GM19455 (cell line): ENCODE measurements at regions not wholly inside any gene's neighbourhood (a gene's known extent, or its start where the extent isn't known, plus 50 kb on each side); places are given as distances from the start of the nearest gene placed in this dataset.

Experiments
- ATAC-seq: cut with Tn5 transposase; IDR thresholded peaks from one replicate; pipeline ENCODE4 v1.9.1; 2021; ENCODE audit not compliant: unreplicated experiment

DNA sequence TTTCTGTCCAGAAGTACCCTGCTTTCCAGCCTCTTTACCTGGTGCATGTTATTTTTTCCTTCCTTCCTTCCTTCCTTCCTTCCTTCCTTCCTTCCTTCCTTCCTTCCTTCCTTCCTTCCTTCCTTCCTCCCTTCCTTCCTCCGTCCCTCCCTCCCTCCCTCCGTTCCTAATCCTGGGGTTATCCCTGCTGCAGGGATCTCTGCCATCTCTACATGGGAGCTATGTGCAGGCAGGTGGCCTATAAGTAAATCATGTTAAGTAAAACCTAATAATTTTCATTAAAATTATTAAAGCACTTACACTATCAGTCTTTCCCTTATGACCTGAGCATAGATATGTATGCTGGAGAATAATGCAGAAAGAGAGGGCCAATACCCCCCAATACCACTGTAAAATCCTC is 351.9 kb downstream of the ZSWIM6 start:
- ATAC-seq, result no peak

- ATAC-seq, result no peak
Measured at GRCh38 chr5:61686491-61687257, 354.6 kb downstream of the ZSWIM6 start.

GRCh38 chr5:61687371-61687770 is 355.3 kb downstream of the ZSWIM6 start:
- ATAC-seq, result no peak

DNA sequence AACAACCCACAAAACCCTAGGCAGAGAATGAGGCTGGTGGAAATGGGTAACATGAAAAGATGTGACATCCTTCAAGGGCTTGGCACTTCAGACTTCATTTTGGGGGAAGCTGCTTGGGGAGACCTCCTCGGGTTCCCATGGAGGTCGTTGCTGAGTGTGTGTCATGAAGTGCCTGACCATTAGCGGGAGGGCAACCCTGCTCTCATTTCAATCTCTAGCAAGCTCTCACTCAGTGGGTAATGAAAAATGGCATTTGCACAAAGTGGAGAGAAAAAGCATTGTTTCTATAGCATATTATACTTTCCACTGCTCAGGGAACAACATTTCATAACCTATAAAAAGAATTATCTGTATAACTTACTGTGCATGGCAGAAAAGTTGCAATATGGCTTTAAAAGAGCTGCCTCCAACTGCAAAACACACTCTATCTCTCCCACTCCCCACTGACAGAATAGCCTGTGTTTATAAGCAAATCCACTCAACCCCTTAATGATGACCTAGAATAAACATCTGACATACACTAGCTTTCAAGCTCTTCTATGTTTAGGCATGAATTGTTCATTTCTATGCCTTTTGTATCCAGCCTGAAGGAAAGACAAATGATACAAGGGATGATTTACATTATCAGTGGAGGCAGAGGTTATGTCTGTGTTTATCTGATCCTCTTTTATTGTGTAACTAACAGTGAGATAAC is 357.2 kb downstream of the ZSWIM6 start:
- ATAC-seq, result no peak

GRCh38 chr5:61697809-61698558 is 365.9 kb downstream of the ZSWIM6 start:
- no peak for ATAC-seq

- peak; percentile 63 for ATAC-seq
Measured at GRCh38 chr5:61701877-61702602, 370.0 kb downstream of the ZSWIM6 start.

- peak; percentile 11 for ATAC-seq
Measured at GRCh38 chr5:61702784-61703183, 370.7 kb downstream of the ZSWIM6 start.

- peak; percentile 47 for ATAC-seq
Measured at GRCh38 chr5:61704289-61704688, 372.2 kb downstream of the ZSWIM6 start.

DNA sequence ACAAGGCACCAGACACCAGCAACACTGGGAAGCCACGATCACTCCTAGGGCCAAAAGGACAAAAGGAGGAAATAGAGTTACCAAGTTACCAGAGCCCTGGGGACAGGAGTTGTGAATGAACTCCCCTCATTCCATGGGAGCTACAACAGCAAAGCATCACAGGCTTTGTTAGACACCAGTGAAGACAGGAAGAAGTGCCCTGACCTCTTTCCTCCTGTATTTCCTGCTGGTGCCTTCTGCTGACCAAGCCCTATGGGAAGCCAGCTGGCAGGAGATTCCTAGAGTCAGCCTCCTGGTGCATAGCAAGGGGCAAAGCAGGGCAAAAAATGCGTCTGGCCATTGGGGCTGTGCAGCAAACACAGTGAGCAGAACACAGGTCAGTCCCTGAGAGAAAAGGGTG is 374.7 kb downstream of the ZSWIM6 start:
- no peak for ATAC-seq

- ATAC-seq, result no peak
Measured at GRCh38 chr5:61719124-61719523, 387.1 kb downstream of the ZSWIM6 start.

- ATAC-seq, result no peak
Measured at GRCh38 chr5:61720829-61721228, 388.8 kb downstream of the ZSWIM6 start.

DNA sequence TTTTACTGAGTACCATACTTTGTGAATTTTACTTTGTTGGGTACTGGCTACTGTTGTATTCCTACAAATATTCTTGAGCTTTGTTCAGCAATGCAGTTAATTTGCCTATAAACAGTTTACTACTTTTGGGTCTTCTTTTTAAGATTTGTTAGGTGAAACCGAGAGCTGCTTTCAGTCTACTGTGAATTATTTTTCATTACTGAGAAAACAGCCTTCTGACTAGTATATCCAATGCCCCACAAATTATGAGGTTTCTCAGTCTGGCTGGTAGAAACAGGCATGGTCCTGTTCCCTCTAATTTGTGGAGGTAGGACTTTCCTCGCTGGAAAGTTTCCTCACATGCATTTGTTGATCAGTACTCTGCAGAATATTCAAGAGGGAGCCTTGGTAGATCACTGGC is 392.0 kb downstream of the ZSWIM6 start:
- ATAC-seq, result no peak

GRCh38 chr5:61728287-61728686 is 396.2 kb downstream of the ZSWIM6 start:
- ATAC-seq, result no peak

GRCh38 chr5:61730866-61731265 is 398.8 kb downstream of the ZSWIM6 start:
- ATAC-seq, result no peak

DNA sequence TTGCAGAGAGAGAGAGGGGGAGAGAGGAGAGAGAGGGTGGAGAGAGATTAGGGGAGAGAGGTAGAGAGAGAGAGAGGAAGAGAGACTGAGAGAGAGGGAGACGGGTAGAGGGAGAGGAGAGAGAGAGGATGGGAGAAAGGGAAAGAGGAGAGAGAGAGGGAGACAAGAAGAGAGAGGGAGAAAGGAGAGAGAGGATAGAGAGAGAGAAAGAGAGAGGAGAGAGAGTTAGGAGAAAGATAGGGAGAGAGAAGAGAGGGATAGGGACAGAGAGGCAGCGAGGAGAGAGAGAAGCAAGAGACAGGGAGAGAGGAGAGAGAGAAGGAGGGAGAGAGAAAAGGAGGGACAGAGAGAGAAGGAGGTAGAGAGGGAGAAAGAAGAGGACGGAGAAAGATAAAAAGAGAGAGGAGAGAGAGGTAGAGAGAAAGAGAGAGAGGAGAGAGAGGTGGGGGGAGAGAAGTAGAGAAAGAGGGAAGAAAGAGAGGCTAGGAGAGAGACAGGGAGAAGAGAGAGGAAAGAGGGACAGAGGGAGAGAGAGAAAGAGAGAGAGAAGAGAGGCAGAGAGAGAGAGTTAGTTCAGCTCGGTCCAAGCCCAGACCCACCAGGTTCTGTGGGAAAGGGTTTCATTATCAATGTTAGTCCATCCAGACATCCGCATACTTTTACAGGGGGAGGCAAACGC is 399.3 kb downstream of the ZSWIM6 start:
- no peak for ATAC-seq

DNA sequence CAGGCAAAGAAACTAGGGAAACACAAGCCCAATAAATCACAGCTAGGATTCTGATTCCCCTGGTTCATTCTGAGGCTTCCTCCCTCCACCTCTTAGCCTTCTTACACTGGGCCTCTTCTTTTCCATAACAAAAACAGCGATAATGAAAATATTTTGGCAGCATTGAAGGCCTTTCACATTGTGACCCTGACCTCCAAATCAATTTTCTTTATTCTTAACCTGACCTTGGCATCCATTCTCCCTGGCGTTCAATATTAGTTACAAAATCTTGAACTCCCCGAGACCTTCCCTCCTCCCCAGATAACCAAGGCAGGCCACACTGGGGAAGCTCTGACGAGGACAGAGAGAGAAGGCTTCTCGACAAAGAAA is 399.9 kb downstream of the ZSWIM6 start:
- no peak for ATAC-seq

DNA sequence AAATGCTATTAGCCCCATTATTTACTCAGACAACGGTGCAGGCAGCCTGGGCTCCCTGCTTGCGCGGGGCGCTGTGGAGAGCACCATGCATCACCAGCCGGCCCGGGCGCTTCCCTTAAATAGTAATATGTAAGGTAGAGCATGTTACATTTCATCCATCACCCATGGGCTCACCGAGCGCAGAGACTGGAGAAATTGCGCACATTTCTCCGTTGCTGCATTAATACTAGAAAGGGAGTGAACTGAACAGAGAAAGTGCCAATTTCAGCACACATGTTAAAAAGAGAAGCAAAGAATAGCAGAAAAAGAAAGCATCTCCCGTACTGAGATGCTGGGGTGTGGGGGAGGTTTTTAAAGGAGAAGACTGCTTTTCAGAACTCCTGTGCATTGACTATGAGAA is 400.3 kb downstream of the ZSWIM6 start:
- ATAC-seq, result no peak

DNA sequence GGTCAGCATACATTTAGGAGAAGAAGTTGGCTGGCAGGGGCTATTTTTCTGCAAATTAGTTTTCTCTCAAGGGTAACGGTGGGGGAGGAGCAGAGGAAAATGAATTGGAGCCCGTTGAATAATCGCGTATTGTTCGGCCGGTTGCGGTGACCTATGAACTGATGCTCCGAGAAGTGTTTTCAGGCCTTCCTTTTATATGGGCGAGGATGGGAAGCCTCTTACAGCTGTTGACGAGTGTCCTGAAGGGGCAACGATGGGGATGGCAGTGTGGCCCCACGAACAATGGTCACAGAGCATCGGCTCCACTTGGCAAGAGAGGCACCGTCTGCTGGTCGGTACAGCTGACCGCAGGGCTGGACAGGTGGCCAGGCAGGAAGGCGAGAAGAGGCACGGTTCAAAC is 400.7 kb downstream of the ZSWIM6 start:
- ATAC-seq, result no peak

- ATAC-seq, result no peak
Measured at GRCh38 chr5:61734001-61734400, 401.9 kb downstream of the ZSWIM6 start.

DNA sequence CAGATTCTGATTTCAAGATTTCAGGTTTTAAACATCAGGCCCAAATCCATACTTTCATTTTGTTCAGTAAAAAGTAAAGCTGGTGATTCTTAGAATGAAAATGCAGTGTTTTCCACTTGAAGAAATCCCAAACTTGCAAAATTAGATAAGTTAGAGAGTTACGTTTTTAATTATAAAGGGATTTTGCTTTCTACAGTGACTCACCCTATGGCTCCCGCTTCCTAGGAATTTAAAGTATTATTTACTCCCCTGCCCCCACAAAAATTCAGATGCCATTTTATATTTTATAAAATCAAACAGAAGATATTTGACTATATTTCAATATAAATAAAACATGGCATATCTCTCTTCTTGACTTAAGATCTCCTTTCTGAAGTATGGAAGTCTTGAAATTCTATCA is 402.9 kb downstream of the ZSWIM6 start:
- no peak for ATAC-seq

GRCh38 chr5:61735531-61735930 is 403.5 kb downstream of the ZSWIM6 start:
- no peak for ATAC-seq
